PFSK-1 (cell line): ENCODE measurements at regions not wholly inside any gene's neighbourhood (a gene's known extent, or its start where the extent isn't known, plus 50 kb on each side); places are given as distances from the start of the nearest gene placed in this dataset.

ENCODE experiments used
- POLR2AphosphoS5 ChIP-seq: IDR thresholded peaks from 2 replicates; pipeline ENCODE4 v1.6.1; 2012; ENCODE audit warnings: low read depth, mild to moderate bottlenecking, control low read depth, low read length, moderate library complexity
- TAF1 ChIP-seq: IDR thresholded peaks from 2 replicates; pipeline ENCODE4 v1.6.1; 2012; ENCODE audit warnings: low read length, control low read depth, borderline replicate concordance; ENCODE audit not compliant: insufficient read depth
- TF ChIP-seq, protein P1 (sequence below), 2 experiments: IDR thresholded peaks; 2 replicates each; pipeline versions ENCODE4 v1.6.1 to v1.8.0; 2011 to 2012; ENCODE audit warnings: low read depth in 2 of 2, low read length in 2 of 2, control low read depth in 1 of 2, inconsistent platforms in 1 of 2, mild to moderate bottlenecking in 1 of 2, moderate library complexity in 1 of 2; ENCODE audit not compliant: insufficient read depth in 1 of 2

DNA sequence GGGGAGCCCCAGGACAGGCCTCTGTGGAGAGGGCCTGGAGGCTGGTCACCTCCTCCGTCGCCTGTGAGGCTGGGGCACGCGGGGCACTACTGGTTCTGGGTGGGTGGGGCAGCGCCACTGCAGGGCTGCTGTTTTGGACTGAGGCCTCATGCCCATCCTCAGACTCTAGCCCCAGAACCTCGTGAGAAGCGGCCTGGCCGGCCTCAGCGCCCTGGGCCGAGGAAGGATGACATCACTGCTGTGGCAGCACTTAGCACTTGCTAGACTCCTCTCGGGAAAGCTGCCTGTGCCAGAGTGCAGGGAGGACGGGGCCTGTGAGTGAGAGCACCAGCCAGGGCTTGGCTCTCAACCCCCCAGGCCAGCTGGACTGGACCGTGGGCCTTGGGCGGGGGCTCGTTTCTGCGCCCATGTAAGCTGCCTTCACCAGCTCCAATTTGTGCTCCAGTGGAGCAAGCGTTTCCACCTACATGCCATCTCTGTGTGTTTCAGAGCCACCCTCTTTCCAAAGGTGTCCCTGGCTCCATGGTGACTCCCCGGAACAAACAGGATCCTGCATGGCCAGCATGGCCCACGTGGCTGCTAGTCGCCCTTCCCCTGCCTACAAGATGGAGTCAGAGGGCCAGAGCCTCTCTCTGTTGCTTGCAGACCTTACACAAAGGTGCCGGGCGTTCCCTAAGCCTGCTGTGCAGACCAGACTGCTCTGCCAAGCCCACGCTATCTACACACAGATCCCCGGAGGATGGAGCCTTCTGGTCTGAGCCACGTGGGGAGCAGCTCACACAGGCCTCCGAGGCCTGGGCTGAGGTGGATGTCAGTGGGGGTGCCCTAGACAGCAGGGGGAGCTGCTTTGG, 102.9 kb downstream of the CTTN start:
- TF ChIP-seq TAF1, result no peak
- no peak for TF ChIP-seq POLR2AphosphoS5
- TF ChIP-seq, protein P1, sequence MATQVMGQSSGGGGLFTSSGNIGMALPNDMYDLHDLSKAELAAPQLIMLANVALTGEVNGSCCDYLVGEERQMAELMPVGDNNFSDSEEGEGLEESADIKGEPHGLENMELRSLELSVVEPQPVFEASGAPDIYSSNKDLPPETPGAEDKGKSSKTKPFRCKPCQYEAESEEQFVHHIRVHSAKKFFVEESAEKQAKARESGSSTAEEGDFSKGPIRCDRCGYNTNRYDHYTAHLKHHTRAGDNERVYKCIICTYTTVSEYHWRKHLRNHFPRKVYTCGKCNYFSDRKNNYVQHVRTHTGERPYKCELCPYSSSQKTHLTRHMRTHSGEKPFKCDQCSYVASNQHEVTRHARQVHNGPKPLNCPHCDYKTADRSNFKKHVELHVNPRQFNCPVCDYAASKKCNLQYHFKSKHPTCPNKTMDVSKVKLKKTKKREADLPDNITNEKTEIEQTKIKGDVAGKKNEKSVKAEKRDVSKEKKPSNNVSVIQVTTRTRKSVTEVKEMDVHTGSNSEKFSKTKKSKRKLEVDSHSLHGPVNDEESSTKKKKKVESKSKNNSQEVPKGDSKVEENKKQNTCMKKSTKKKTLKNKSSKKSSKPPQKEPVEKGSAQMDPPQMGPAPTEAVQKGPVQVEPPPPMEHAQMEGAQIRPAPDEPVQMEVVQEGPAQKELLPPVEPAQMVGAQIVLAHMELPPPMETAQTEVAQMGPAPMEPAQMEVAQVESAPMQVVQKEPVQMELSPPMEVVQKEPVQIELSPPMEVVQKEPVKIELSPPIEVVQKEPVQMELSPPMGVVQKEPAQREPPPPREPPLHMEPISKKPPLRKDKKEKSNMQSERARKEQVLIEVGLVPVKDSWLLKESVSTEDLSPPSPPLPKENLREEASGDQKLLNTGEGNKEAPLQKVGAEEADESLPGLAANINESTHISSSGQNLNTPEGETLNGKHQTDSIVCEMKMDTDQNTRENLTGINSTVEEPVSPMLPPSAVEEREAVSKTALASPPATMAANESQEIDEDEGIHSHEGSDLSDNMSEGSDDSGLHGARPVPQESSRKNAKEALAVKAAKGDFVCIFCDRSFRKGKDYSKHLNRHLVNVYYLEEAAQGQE (IDR thresholded peaks at IDR 0.05; ENCODE audit: insufficient read depth in 1 of 2, low read depth in 2 of 2, low read length in 2 of 2), result no peak
